Epithelial cell of prostate (primary cell): ENCODE measurements at regions not wholly inside any gene's neighbourhood (a gene's known extent, or its start where the extent isn't known, plus 50 kb on each side); places are given as distances from the start of the nearest gene placed in this dataset.
A peak's percentile ranks its signal among the peaks of the same experiment; 100 is the strongest.

Experiments
- DNase-seq: peaks from one replicate; pipeline ENCODE4 v3.0.0-alpha.2; 2011; ENCODE audit warnings: low read depth, low spot score
- H3K27ac ChIP-seq: fragments of 450-650 bp; 2 replicates; pipeline ENCODE4 v1.5.1; 2017; ENCODE audit warnings: mild to moderate bottlenecking

DNA sequence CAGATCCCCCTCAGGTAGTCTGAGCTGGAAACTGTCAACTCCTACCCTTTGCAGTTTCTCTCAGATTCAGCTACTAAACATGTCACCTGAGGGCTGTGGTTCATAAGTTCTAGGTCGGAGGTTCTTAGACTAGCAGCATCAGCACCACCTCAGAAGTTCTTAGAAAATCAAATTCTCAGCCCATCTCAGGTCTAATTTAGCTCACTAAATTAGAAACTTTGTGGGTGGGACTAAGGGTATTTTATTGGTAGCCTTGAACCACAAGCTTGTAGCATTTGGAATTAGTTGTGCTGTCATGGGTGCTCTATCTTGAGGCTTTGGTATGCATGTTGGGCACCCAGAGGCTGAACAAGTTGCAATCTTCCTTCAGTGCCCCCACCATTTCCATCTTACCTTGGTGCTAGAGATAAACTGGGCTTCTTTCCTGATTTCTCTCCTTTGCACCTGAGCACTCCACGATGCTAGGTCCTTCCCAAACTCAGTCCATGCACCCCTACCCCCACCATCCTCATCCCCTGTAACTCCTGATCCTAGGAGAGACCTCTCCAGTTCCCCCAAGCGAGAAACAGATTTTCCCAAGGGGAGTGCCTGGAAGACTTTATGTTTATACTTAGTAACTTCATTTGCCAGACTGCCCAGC, 54.2 kb downstream of the S1PR1 start:
- peak overlapping the region; percentile 35 for H3K27ac ChIP-seq
- no peak for DNase-seq

GRCh38 chr1:101291562-101292380, 55.0 kb downstream of the S1PR1 start:
- H3K27ac ChIP-seq = peak overlapping the region; percentile 35
- DNase-seq = no peak

DNA sequence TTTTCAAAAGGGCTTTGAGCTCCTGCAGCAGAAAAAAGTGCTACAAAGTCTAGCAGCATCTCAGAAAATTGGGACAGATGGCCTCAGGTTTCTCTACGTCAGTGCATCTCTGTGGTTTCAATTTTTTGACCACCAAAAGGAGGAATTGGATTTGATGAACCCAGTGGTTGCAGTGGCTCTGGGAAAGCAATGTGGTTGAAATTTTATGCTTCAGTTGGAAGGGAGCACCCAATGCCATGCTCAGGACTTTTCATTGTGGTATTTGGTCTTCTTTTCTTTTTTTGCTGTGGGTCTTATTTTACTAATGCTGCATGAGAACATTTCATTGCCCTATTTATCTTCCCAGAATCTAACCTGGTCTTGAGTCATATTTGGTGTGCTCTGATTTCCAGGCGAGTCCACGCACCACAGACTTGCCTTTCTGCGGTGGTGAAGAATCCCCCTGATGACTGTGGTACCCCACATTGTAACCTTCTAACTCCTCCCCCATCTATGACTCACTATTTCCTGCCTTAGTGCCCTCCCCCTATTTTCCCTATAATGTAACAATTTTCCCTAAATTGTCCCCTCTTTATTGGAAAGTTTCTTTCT, 56.7 kb downstream of the S1PR1 start:
- no peak overlapping the region for H3K27ac ChIP-seq
- no peak for DNase-seq

DNA sequence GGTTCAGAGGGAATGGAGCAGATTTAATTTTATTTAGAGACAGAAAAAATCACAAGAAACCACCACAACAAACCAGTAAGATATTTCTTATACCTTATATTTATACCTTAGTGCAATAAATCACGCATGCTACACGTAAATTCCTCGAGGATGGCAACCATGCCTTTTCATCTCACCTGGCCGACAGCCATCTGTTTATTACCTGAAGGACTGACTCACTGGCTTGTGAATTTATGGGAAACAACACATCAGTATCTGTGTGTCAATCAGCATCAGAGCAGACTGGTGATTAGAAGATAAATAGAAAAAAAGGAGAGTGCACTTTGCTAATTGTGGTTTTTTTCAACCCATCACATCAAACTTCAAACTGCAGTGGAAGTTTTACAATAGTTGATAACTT, 58.4 kb downstream of the S1PR1 start:
- DNase-seq = peak; percentile 77
- no peak overlapping the region for H3K27ac ChIP-seq

DNA sequence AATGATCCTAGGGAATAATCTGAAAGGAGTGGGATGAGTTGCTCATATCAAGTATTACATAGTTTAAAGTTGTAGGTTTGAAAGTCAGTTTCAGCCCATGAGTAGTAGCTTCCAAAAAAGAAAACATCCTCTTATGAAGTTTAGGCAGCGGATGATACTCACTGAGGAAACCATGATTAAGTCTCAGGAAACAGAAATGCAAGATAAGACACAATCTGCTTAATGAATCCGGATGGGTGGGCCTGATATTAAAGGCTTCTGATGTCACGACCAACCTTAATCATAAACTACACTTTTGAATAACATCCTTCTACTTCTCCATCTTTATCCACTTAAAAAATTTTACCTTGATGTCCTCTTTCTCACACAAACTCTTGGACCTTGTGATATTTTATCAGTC, 61.8 kb downstream of the S1PR1 start:
- no peak overlapping the region for H3K27ac ChIP-seq
- no peak for DNase-seq

GRCh38 chr1:101299141-101299540, 62.3 kb downstream of the S1PR1 start:
- no peak overlapping the region for H3K27ac ChIP-seq
- no peak for DNase-seq

GRCh38 chr1:101299710-101300109, 62.9 kb downstream of the S1PR1 start:
- no peak for DNase-seq
- H3K27ac ChIP-seq = no peak overlapping the region

DNA sequence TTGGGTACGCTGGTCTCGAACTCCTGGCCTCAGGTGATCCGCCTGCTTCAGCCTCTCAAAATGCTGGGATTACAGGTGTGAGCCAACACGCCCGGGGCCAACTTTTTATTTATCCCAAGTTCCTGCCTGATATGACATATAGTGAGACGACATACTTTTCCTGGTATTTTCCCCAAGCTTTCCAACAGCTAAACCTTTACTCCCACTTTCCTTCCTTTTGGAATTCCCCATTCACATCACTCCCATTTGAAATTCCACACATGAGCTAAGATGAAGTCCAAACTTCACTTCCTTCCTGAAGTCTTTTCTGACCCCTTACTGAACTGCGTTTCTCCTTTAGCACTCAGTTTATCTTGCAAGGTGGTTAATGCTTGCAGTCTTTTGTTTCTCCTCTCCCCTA, 64.1 kb downstream of the S1PR1 start:
- H3K27ac ChIP-seq = no peak overlapping the region
- no peak for DNase-seq

DNA sequence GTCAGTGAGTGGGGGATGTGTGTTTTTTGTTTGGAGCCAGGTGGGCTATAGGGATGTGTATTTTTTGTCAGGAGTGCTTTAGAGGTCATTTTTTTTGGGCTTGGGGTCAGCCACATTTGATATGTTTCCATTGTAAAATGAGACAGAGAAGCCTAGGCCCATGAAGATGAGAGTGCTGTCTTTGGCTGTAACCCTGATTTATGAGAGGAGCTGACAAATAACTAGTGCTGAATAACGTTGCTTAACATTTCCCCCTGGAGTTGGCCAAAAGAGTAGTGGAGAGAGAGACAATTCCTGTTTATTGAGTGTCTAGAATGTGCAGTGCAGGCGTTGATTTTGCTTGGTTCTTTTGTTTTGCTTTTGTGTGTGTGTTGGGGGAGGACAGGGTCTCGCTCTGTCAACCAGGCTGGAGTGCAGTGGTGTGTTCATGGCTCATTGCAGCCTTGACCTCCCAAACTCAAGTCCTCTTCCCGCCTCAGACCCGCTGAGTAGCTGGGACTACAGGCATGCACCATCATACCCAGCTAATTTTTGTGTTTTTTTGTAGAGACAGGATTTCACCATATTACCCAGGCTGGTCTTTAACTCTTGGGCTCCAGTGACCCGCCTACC, 64.7 kb downstream of the S1PR1 start:
- DNase-seq = no peak
- H3K27ac ChIP-seq = no peak overlapping the region

DNA sequence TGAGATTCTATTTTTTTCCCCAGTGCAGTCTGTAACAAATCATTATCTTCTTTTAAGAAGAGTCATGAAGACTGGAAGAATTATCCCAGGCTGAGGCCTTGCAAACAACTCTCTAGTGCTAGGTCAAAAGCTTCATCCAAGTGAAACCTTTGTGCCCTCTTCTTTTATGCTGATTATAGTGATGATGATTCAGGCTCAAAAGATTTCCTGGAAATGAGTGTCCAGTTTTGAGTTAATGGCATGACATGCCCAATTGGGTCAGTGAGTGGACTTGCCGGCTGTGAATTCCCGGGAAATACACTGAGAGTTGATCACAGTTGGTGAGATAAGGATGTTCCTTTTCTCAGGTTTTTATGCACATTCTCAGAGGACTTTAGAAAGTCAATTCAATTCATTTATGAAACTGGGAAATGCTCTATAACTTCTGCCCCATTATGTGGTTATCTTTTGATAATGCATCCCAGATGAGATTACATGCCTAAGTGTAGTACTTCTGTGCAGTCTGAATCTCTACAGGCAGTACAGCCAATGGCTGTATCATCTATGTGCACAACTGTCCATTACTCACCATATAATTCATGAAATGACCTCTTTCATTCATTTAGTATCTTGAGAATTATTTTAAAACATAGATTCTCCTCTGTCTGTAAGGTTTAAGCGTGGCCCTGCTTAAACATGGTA, 66.2 kb downstream of the S1PR1 start:
- DNase-seq = no peak
- H3K27ac ChIP-seq = no peak overlapping the region

DNA sequence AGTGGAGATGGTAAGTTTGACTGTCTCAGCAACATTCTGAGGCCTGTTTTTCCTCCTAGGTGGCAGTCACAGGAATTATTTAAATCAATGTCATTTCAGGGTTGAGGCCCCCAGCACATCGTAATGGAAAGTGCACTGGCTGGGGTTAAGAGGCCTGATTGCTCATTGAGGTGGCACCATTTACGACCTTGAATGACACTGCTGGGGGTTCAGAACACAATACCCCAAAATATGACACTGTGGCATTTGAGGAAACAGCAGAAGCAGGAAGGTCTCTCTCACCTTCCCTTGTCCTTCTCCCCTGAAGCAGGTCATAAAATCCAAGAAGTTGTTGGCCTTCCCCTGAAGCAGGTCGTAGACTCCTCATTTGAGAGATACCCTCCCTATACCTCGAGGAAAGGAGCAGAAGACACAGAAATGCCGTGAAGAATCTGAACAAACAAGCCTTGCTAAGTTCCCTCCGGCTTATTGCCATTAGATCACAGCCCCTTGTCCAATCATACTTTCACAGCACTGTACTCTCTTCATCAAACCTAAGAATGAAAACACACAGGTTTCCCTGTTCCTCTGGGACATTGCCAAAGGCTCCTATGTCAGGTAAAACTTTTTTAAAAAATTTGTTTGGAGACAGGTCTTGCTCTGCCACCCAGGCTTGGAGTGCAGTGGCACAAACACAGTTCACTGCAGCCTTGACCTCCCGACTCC, 71.3 kb downstream of the S1PR1 start:
- DNase-seq = no peak
- H3K27ac ChIP-seq = no peak overlapping the region

GRCh38 chr1:101308935-101309333, 72.1 kb downstream of the S1PR1 start:
- DNase-seq = no peak
- H3K27ac ChIP-seq = no peak overlapping the region

DNA sequence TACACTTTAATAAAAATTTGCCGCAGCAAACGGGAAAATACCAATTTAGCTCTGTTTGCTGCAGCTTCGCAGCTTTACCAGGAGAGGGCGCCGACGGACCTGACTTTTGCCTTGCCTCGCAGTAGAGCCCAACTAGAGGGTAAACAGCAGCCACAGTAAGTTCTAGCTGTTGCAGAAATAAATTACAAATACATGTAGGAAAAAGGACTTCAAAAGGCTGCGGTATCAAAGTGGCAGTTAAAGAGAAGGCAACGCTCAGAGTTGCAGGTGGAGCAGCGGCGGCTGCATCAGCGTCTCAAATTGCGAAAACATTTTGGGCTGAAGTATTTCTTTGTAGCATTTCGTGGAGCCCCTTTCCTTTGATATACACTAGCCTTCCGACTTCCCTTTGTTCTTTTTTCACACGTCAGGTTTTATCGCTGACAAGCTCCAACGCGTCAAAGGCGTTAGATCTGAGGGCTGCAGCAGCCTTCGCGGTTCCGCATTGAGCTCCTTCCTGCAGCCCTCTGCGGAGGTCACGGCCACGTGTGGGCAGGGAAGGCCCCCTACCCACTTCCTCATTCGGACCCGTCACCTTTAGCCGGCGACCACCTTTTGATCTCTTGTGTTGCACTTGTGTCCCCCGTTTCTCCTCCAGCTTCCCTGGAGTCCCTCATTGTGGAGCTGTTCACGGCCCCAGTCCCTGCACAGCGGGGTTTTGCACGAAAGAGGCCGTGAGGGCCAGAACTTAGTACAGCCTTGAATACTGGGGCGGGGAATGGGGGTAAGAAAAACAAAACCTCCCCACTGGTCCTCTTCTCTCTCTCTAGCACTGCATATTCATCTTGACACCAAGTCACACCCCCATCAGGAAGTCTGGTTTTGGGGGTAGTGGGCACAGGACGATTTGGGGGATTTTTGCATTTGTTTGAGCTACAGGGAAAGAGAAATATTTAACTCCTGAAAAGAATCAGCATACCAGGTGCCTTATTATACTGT, 72.8 kb downstream of the S1PR1 start:
- no peak overlapping the region for H3K27ac ChIP-seq
- no peak for DNase-seq

DNA sequence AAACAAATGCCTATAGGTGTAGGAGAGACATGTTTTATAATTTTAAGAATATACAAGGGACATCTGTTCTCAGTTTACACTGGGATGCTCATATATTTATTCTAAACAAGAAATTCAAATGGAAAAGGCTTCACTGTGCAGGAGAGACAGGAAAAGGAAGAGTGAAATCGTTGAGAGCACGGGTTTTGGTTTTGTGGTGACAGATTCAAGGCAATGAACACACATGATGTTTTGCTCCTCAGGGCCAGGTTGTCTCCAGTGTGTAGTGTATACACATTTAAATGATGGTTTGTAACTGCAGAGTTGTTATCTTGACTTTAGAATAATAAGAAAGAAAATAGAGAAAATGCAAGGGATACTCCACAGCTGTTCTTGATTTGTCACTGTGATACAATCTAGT, 73.7 kb downstream of the S1PR1 start:
- no peak for DNase-seq
- H3K27ac ChIP-seq = no peak overlapping the region

DNA sequence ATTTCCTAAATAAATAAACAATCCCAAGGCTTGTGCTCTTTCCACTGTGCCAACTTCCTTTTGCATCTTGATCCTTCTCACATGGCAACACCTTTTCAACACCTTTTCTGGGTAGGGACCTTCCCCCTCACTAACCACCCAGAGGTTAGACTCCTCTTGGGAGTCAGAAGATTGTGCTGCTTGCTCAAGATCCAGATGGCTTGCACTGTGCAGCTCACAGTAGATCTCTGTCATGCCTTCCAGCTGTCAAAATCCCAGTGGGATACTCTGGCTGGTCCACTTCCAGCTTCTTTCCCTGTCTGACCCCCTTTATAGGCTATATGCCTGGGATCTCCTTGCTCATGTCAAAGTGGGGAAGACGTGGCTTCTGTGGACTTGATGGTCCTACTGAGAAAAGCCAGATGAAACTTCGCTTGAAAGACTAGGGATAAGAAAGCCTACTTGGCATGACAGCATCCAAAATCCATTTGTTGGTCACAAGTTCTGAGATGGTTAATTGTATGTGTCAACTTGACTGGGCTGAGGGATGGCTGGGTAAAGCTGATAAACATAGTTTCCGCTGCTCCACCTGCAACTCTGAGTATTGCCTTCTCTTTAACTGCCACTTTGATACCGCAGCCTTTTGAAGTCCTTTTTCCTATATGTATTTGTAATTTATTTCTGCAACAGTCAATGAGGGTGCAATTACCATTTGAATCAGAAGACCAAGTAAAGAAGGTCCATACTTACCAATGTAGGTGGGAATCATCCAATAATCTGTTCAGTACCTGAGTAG, 74.5 kb downstream of the S1PR1 start:
- no peak for DNase-seq
- no peak overlapping the region for H3K27ac ChIP-seq

DNA sequence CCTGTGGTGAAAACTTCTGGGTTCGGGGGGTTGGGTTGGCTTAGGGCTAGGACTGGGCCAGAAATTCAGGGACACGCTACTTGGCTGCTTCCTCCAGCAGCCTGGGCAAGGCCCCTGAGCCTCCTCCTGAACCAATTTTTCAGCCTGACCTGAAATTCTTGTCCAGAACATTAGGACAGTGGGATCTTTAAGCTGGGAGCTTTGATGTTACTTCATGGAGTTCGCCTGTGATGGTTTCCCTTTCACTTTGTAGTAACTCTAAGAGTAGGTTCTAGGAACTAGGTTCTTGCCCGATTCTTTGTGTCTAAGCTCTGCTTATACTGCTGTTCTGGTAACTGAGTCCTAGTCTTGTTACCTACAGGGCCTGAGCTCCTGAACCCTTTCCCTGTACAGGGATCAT, 75.3 kb downstream of the S1PR1 start:
- no peak overlapping the region for H3K27ac ChIP-seq
- no peak for DNase-seq

DNA sequence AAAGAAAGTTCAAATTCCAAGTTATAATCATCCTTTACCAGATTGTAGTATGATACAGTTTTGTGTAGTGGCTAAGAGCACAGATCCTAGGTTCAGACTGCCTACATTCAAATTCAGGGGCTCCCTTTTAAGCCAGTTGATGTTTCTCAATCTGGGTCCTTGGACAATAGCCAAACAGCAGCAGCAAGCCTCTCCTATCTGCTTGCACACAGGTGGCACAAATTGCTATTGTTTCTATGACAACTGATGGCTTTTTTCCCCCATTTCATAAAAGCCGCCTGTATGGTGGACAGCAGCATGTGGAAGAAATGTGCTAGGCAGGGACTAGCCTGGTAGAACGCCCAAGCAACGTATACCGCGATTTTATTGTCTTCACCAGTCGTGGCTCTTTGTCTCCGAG, 76.5 kb downstream of the S1PR1 start:
- H3K27ac ChIP-seq = no peak overlapping the region
- no peak for DNase-seq

- DNase-seq = no peak
Observed at GRCh38 chr1:101314244-101314643, 77.4 kb downstream of the S1PR1 start.

More at GRCh38 chr1:101314244-101314643, 77.4 kb downstream of the S1PR1 start:
- H3K27ac ChIP-seq = no peak overlapping the region
